Loucy (cell line): ENCODE measurements at regions not wholly inside any gene's neighbourhood (a gene's known extent, or its start where the extent isn't known, plus 50 kb on each side); places are given as distances from the start of the nearest gene placed in this dataset.

ENCODE experiments used
- H2AFZ ChIP-seq: fragments of 200-600 bp; sonication (generic); 2 replicates; pipeline ENCODE4 v1.6.0; 2016; ENCODE audit warnings: antibody characterized with exemption, mild to moderate bottlenecking, low read length, moderate library complexity
- H3F3A ChIP-seq: fragments of 200-600 bp; 2 replicates; pipeline ENCODE4 v1.6.0; 2016; ENCODE audit warnings: antibody characterized with exemption, low read depth, mild to moderate bottlenecking
- H3K27me3 ChIP-seq: fragments of 200-600 bp; sonication (generic); 2 replicates; pipeline ENCODE4 v1.6.1; 2014; ENCODE audit warnings: low read length, mild to moderate bottlenecking; ENCODE audit not compliant: insufficient read depth, poor library complexity, severe bottlenecking
- H3K36me3 ChIP-seq: fragments of 200-600 bp; sonication (generic); 2 replicates; pipeline ENCODE4 v1.6.1; 2016; ENCODE audit warnings: low read length; ENCODE audit not compliant: insufficient read depth
- H3K4me1 ChIP-seq: fragments of 200-600 bp; sonication (generic); 2 replicates; pipeline ENCODE4 v1.5.1; 2014; ENCODE audit warnings: low read length, mild to moderate bottlenecking; ENCODE audit not compliant: insufficient read depth, poor library complexity, severe bottlenecking
- H3K4me2 ChIP-seq: fragments of 200-600 bp; sonication (generic); 2 replicates; pipeline ENCODE4 v1.6.0; 2014; ENCODE audit warnings: antibody characterized with exemption, low read length, low read depth, mild to moderate bottlenecking; ENCODE audit not compliant: poor library complexity, severe bottlenecking
- H3K4me3 ChIP-seq: fragments of 200-600 bp; sonication (generic); 2 replicates; pipeline ENCODE4 v1.5.1; 2014; ENCODE audit warnings: low read length, mild to moderate bottlenecking, mixed read lengths; ENCODE audit not compliant: poor library complexity, severe bottlenecking
- H3K79me2 ChIP-seq: fragments of 200-600 bp; sonication (generic); 2 replicates; pipeline ENCODE4 v1.6.1; 2014; ENCODE audit warnings: low read length; ENCODE audit not compliant: insufficient read depth
- H3K9ac ChIP-seq: fragments of 200-600 bp; sonication (generic); 2 replicates; pipeline ENCODE4 v1.6.0; 2014; ENCODE audit warnings: mild to moderate bottlenecking, low read depth, low read length, moderate library complexity; ENCODE audit not compliant: poor library complexity, severe bottlenecking
- H3K9me2 ChIP-seq: fragments of 200-600 bp; sonication (generic); replicated peaks from 2 replicates; pipeline ENCODE4 v1.6.1; 2016; ENCODE audit warnings: low read depth, low read length, mixed read lengths
- H3K9me3 ChIP-seq: fragments of 200-600 bp; sonication (generic); 2 replicates; pipeline ENCODE4 v1.6.1; 2014; ENCODE audit warnings: mild to moderate bottlenecking, antibody characterized with exemption, low read length, low read depth; ENCODE audit not compliant: insufficient read depth
- H4K20me1 ChIP-seq: fragments of 200-600 bp; sonication (generic); 2 replicates; pipeline ENCODE4 v1.6.0; 2014; ENCODE audit warnings: antibody characterized with exemption, low read length, mild to moderate bottlenecking; ENCODE audit not compliant: insufficient read depth, poor library complexity, severe bottlenecking
- CTCF ChIP-seq: fragments of 200-600 bp; sonication (generic); conservative IDR thresholded peaks from 2 replicates; pipeline ENCODE4 v1.5.1; 2014; ENCODE audit warnings: mild to moderate bottlenecking, antibody characterized with exemption, low read length
- EZH2phosphoT487 ChIP-seq: fragments of 200-600 bp; IDR thresholded peaks from 2 replicates; pipeline ENCODE4 v1.6.1; 2018; ENCODE audit warnings: antibody characterized with exemption, mild to moderate bottlenecking, moderate library complexity, borderline replicate concordance

GRCh38 chr2:136613096-136613495, 152.2 kb upstream of the THSD7B start:
- Histone ChIP-seq H3K79me2 (no peaks in the 10 kb centered on the region), H3K9me2 (no peaks in the 10 kb centered on the region)

GRCh38 chr2:136612079-136612478, 153.3 kb upstream of the THSD7B start:
- H3K4me3 ChIP-seq, result no peak overlapping the region

More at GRCh38 chr2:136613096-136613495, 152.2 kb upstream of the THSD7B start:
- Histone ChIP-seq H3K4me3 (no peak overlapping the region), H3K4me1 (no peaks in the 10 kb centered on the region), H3K36me3 (no peaks in the 10 kb centered on the region), H3K4me2 (no peak overlapping the region), H3K9ac (no peak overlapping the region), H3K9me3 (no peaks in the 10 kb centered on the region), H4K20me1 (no peaks in the 10 kb centered on the region), H2AFZ (no peak overlapping the region), H3K27me3 (no peaks in the 10 kb centered on the region), H3F3A (no peaks in the 10 kb centered on the region)
- TF ChIP-seq CTCF, result no peak
- TF ChIP-seq EZH2phosphoT487, result no peak

GRCh38 chr2:136611451-136611850, 153.9 kb upstream of the THSD7B start:
- H4K20me1 ChIP-seq, result no peaks in the 10 kb centered on the region
- TF ChIP-seq EZH2phosphoT487 (no peak), CTCF (no peak)
- H3K9me3 ChIP-seq, result no peaks in the 10 kb centered on the region
- H3F3A ChIP-seq, result no peaks in the 10 kb centered on the region
- no peak overlapping the region for H3K4me2 ChIP-seq
- H3K4me1 ChIP-seq, result no peaks in the 10 kb centered on the region
- H2AFZ ChIP-seq, result no peak overlapping the region
- H3K9ac ChIP-seq, result no peak overlapping the region
- H3K27me3 ChIP-seq, result no peaks in the 10 kb centered on the region
- no peaks in the 10 kb centered on the region for H3K36me3 ChIP-seq
- no peak overlapping the region for H3K4me3 ChIP-seq
- no peaks in the 10 kb centered on the region for H3K9me2 ChIP-seq
- no peaks in the 10 kb centered on the region for H3K79me2 ChIP-seq

More at GRCh38 chr2:136612079-136612478, 153.3 kb upstream of the THSD7B start:
- no peaks in the 10 kb centered on the region for H3F3A ChIP-seq
- H3K4me1 ChIP-seq, result no peaks in the 10 kb centered on the region
- no peak overlapping the region for H2AFZ ChIP-seq
- H3K9me2 ChIP-seq, result no peaks in the 10 kb centered on the region
- no peak overlapping the region for H3K9ac ChIP-seq
- H4K20me1 ChIP-seq, result no peaks in the 10 kb centered on the region
- no peak overlapping the region for H3K4me2 ChIP-seq
- no peaks in the 10 kb centered on the region for H3K79me2 ChIP-seq
- H3K27me3 ChIP-seq, result no peaks in the 10 kb centered on the region
- TF ChIP-seq CTCF, result no peak
- no peak for TF ChIP-seq EZH2phosphoT487
- H3K36me3 ChIP-seq, result no peaks in the 10 kb centered on the region
- no peaks in the 10 kb centered on the region for H3K9me3 ChIP-seq
